Ascending aorta (tissue), 2 donors: ENCODE measurements at regions not wholly inside any gene's neighbourhood (a gene's known extent, or its start where the extent isn't known, plus 50 kb on each side); places are given as distances from the start of the nearest gene placed in this dataset.
A peak's percentile ranks its signal among the peaks of the same experiment; 100 is the strongest.

Source experiments
- DNase-seq, 2 donors: peaks; one replicate each; pipeline ENCODE4 v3.0.0-alpha.2; 2019; ENCODE audit warnings: low spot score in 2 of 2
- H3K27ac ChIP-seq, 2 donors: fragments of 200-600 bp; sonication (generic); one replicate each; pipeline ENCODE4 v1.5.1; 2016 to 2017; ENCODE audit warnings: mild to moderate bottlenecking in 1 of 2
- H3K27me3 ChIP-seq: fragments of 200-600 bp; sonication (generic); one replicate; pipeline ENCODE4 v1.5.1; 2017
- H3K36me3 ChIP-seq, 2 donors: fragments of 200-600 bp; sonication (generic); one replicate each; pipeline ENCODE4 v1.5.1; 2016
- H3K4me1 ChIP-seq, 2 donors: fragments of 200-600 bp; sonication (generic); one replicate each; pipeline ENCODE4 v1.5.1; 2016 to 2017; ENCODE audit warnings: mild to moderate bottlenecking in 1 of 2
- H3K4me3 ChIP-seq, 2 donors: fragments of 200-600 bp; sonication (generic); one replicate each; pipeline ENCODE4 v1.5.1; 2016 to 2017; ENCODE audit warnings: mild to moderate bottlenecking in 1 of 2
- H3K9me3 ChIP-seq, 2 donors: fragments of 200-600 bp; sonication (generic); one replicate each; pipeline ENCODE4 v1.5.1; 2016
- CTCF ChIP-seq, 3 experiments: fragments of 200-600 bp in 2 of 3; fragments of 450-650 bp in 1 of 3; sonication (generic) in 2 of 3; IDR thresholded peaks; one replicate each; pipeline ENCODE4 v1.5.1; 2016 to 2019; ENCODE audit warnings: antibody characterized with exemption in 3 of 3, mild to moderate bottlenecking in 1 of 3, moderate library complexity in 1 of 3
- intact Hi-C: fragments of 100-400 bp; cut with DNase I; formaldehyde crosslinking; loops from one replicate; pipeline ENCODE4 v1.15.1; 2023

GRCh38 chr20:40769677-40770285 lies 80.7 kb upstream of the MAFB start:
- no peak for TF ChIP-seq CTCF (IDR thresholded peaks at IDR 0.05)
- H3K9me3 ChIP-seq = no peaks in the 10 kb centered on the region
- no peaks in the 10 kb centered on the region for H3K27me3 ChIP-seq
- H3K27ac ChIP-seq = no peak overlapping the region
- peaks cover 0 to 14% of the 10 kb centered on the region in 2 donors for H3K4me1 ChIP-seq
- no peak overlapping the region for H3K4me3 ChIP-seq
- intact Hi-C loops = no loop called here
- DNase-seq = no peak
- H3K36me3 ChIP-seq = no peaks in the 10 kb centered on the region

GRCh38 chr20:40770564-40771307 lies 81.7 kb upstream of the MAFB start:
- no peaks in the 10 kb centered on the region for H3K36me3 ChIP-seq
- intact Hi-C loops = no loop called here
- no peaks in the 10 kb centered on the region for H3K9me3 ChIP-seq
- no peak for DNase-seq
- H3K27ac ChIP-seq = peak overlapping the region in 1 of 2 donors; percentile 44
- no peak for TF ChIP-seq CTCF (IDR thresholded peaks at IDR 0.05)
- peaks cover 0 to 15% of the 10 kb centered on the region in 2 donors for H3K4me1 ChIP-seq
- no peak overlapping the region for H3K4me3 ChIP-seq
- no peaks in the 10 kb centered on the region for H3K27me3 ChIP-seq

GRCh38 chr20:40771308-40771610 lies 82.2 kb upstream of the MAFB start:
- Histone ChIP-seq H3K4me1 (peaks cover 0 to 10% of the 10 kb centered on the region in 2 donors), H3K4me3 (no peak overlapping the region), H3K36me3 (no peaks in the 10 kb centered on the region), H3K27ac (no peak overlapping the region), H3K27me3 (no peaks in the 10 kb centered on the region), H3K9me3 (no peaks in the 10 kb centered on the region)
- no peak for DNase-seq
- intact Hi-C loops = no loop called here
- TF ChIP-seq CTCF (IDR thresholded peaks at IDR 0.05) = no peak

- no peaks in the 10 kb centered on the region for H3K36me3 ChIP-seq
- TF ChIP-seq CTCF (IDR thresholded peaks at IDR 0.05) = no peak
- no peak overlapping the region for H3K4me3 ChIP-seq
- intact Hi-C loops = no loop called here
- DNase-seq = no peak
- H3K9me3 ChIP-seq = no peaks in the 10 kb centered on the region
- H3K27ac ChIP-seq = no peak overlapping the region
- H3K4me1 ChIP-seq = peaks cover 1 to 14% of the 10 kb centered on the region in 2 donors
- no peaks in the 10 kb centered on the region for H3K27me3 ChIP-seq
These were observed 82.9 kb upstream of the MAFB start for GRCh38 chr20:40771848-40772511.

GRCh38 chr20:40773376-40773775 lies 84.3 kb upstream of the MAFB start:
- Histone ChIP-seq H3K27ac (no peak overlapping the region), H3K36me3 (no peaks in the 10 kb centered on the region), H3K27me3 (no peaks in the 10 kb centered on the region), H3K9me3 (no peaks in the 10 kb centered on the region), H3K4me1 (peaks cover 4 to 17% of the 10 kb centered on the region in 2 donors), H3K4me3 (no peak overlapping the region)
- DNase-seq = no peak
- TF ChIP-seq CTCF (IDR thresholded peaks at IDR 0.05) = no peak
- intact Hi-C loops = no loop called here
